ENCODE measurements at regions not wholly inside any gene's neighbourhood (a gene's known extent, or its start where the extent isn't known, plus 50 kb on each side); places are given as distances from the start of the nearest gene placed in this dataset.

GRCh38 chr15:39499681-39500080, 81.2 kb upstream of the THBS1 start:
- H3K9me3 Mint-ChIP-seq, result no peaks in the 10 kb centered on the region
- H3K27ac Mint-ChIP-seq, result no peak overlapping the region
- no peaks in the 10 kb centered on the region for H3K36me3 ChIP-seq (ENCODE audit: insufficient read depth, low read length)
- no peak overlapping the region for H3K4me3 ChIP-seq (ENCODE audit: low read length)
- no peaks in the 10 kb centered on the region for H3K27me3 ChIP-seq (ENCODE audit: insufficient read depth, low read length, poor library complexity, severe bottlenecking)
- H3K9me3 ChIP-seq (ENCODE audit: low read length), result no peaks in the 10 kb centered on the region
- H3K27ac ChIP-seq (ENCODE audit: low read depth, low read length), result no peak overlapping the region
- POLR2A ChIA-PET, result no interaction called here
- H3K4me1 ChIP-seq (ENCODE audit: insufficient read depth, low read length), result no peaks in the 10 kb centered on the region
- peaks cover 2 to 22% of the 10 kb centered on the region in 2 donors for H3K27me3 Mint-ChIP-seq
- DNase-seq, result no peak
- no peak overlapping the region for H3K4me3 Mint-ChIP-seq
- no peaks in the 10 kb centered on the region for H3K36me3 Mint-ChIP-seq
- CTCF ChIA-PET, result interaction anchor here (0.8 kb wide), 1 partner anchor 70 kb away, joined by 4 read pairs; no protein-coding TSS in a partner anchor
- H3K4me1 Mint-ChIP-seq, result peaks cover 3 to 10% (median 9%) of the 10 kb centered on the region in 3 donors

GRCh38 chr15:39501366-39502081, 79.4 kb upstream of the THBS1 start:
- Histone ChIP-seq H3K9me3 (ENCODE audit: low read length) (no peaks in the 10 kb centered on the region), H3K4me1 (ENCODE audit: insufficient read depth, low read length) (no peaks in the 10 kb centered on the region), H3K36me3 (ENCODE audit: insufficient read depth, low read length) (no peaks in the 10 kb centered on the region), H3K4me3 (ENCODE audit: low read length) (no peak overlapping the region), H3K27me3 (ENCODE audit: insufficient read depth, low read length, poor library complexity, severe bottlenecking) (no peaks in the 10 kb centered on the region), H3K27ac (ENCODE audit: low read depth, low read length) (no peak overlapping the region)
- H3K4me1 Mint-ChIP-seq, result peaks cover 3 to 10% (median 9%) of the 10 kb centered on the region in 3 donors
- H3K36me3 Mint-ChIP-seq, result no peaks in the 10 kb centered on the region
- DNase-seq, result no peak
- peaks cover under 1 to 13% of the 10 kb centered on the region in 2 donors for H3K27me3 Mint-ChIP-seq
- ChIA-PET POLR2A (no interaction called here), CTCF (no interaction called here)
- H3K27ac Mint-ChIP-seq, result no peak overlapping the region
- H3K9me3 Mint-ChIP-seq, result no peaks in the 10 kb centered on the region
- no peak overlapping the region for H3K4me3 Mint-ChIP-seq

DNA sequence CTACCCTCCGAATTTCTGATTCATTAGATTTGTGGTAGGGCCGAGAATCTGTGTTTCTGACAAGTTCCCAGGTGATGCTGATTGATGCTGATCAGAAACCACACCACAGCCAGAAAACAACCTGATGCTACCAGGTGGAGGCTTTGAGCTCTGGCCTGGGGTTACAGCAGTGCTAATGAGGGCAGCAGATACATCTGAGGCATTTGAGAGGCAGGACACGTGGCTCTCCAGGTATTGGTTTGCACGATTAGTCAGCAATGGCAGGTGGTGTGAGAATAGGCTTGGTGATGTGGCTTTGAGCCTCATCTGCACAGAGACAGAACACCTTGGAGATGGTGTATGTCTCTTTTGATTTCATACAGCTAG, 78.8 kb upstream of the THBS1 start:
- peaks cover 3 to 9% (median 9%) of the 10 kb centered on the region in 3 donors for H3K4me1 Mint-ChIP-seq
- no peak overlapping the region for H3K4me3 Mint-ChIP-seq
- H3K27ac Mint-ChIP-seq, result no peak overlapping the region
- H3K36me3 ChIP-seq (ENCODE audit: insufficient read depth, low read length), result no peaks in the 10 kb centered on the region
- no peaks in the 10 kb centered on the region for H3K9me3 Mint-ChIP-seq
- DNase-seq, result no peak
- no peaks in the 10 kb centered on the region for H3K9me3 ChIP-seq (ENCODE audit: low read length)
- ChIA-PET CTCF (no interaction called here), POLR2A (no interaction called here)
- H3K36me3 Mint-ChIP-seq, result no peaks in the 10 kb centered on the region
- H3K27me3 Mint-ChIP-seq, result peaks cover 1 to 9% of the 10 kb centered on the region in 2 donors
- H3K27ac ChIP-seq (ENCODE audit: low read depth, low read length), result no peak overlapping the region
- no peak overlapping the region for H3K4me3 ChIP-seq (ENCODE audit: low read length)
- H3K4me1 ChIP-seq (ENCODE audit: insufficient read depth, low read length), result no peaks in the 10 kb centered on the region
- H3K27me3 ChIP-seq (ENCODE audit: insufficient read depth, low read length, poor library complexity, severe bottlenecking), result no peaks in the 10 kb centered on the region

GRCh38 chr15:39502611-39503195, 78.2 kb upstream of the THBS1 start:
- ChIA-PET POLR2A (no interaction called here), CTCF (no interaction called here)
- Histone ChIP-seq H3K4me1 (ENCODE audit: insufficient read depth, low read length) (no peaks in the 10 kb centered on the region), H3K9me3 (ENCODE audit: low read length) (no peaks in the 10 kb centered on the region), H3K4me3 (ENCODE audit: low read length) (no peak overlapping the region), H3K36me3 (ENCODE audit: insufficient read depth, low read length) (no peaks in the 10 kb centered on the region), H3K27me3 (ENCODE audit: insufficient read depth, low read length, poor library complexity, severe bottlenecking) (no peaks in the 10 kb centered on the region), H3K27ac (ENCODE audit: low read depth, low read length) (no peak overlapping the region)
- H3K27me3 Mint-ChIP-seq, result peaks cover 3 to 7% of the 10 kb centered on the region in 2 donors
- no peaks in the 10 kb centered on the region for H3K9me3 Mint-ChIP-seq
- DNase-seq, result no peak
- H3K36me3 Mint-ChIP-seq, result no peaks in the 10 kb centered on the region
- H3K4me1 Mint-ChIP-seq, result peaks cover 3 to 5% (median 4%) of the 10 kb centered on the region in 3 donors
- no peak overlapping the region for H3K27ac Mint-ChIP-seq
- H3K4me3 Mint-ChIP-seq, result no peak overlapping the region

DNA sequence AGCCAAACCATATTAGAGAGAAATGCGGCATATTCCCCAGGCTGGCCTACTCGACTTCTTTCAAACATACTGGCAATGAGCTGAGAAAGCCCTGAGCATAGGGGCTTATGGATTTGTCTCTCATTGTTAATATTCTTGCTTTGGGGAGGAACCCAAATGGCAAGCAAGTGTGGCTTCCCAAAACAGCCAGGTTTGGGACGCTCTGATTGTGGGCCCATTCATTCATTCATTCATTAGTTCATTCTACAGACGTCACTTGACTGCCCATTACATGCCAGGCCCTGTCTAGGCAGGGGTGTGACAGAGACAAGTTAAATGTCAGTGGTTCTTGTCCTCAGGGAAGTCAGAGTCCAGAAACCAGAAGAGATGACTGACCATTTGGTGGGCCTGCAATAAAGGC, 77.4 kb upstream of the THBS1 start:
- ChIA-PET CTCF (no interaction called here), POLR2A (no interaction called here)
- Histone ChIP-seq H3K9me3 (ENCODE audit: low read length) (no peaks in the 10 kb centered on the region), H3K36me3 (ENCODE audit: insufficient read depth, low read length) (no peaks in the 10 kb centered on the region), H3K4me3 (ENCODE audit: low read length) (no peak overlapping the region), H3K27me3 (ENCODE audit: insufficient read depth, low read length, poor library complexity, severe bottlenecking) (no peaks in the 10 kb centered on the region), H3K27ac (ENCODE audit: low read depth, low read length) (no peak overlapping the region), H3K4me1 (ENCODE audit: insufficient read depth, low read length) (no peaks in the 10 kb centered on the region)
- no peak overlapping the region for H3K27ac Mint-ChIP-seq
- peaks cover 5 to 10% of the 10 kb centered on the region in 2 donors for H3K27me3 Mint-ChIP-seq
- no peak for DNase-seq
- no peaks in the 10 kb centered on the region for H3K4me1 Mint-ChIP-seq
- no peaks in the 10 kb centered on the region for H3K36me3 Mint-ChIP-seq
- H3K9me3 Mint-ChIP-seq, result no peaks in the 10 kb centered on the region
- H3K4me3 Mint-ChIP-seq, result no peak overlapping the region

GRCh38 chr15:39504808-39505207, 76.1 kb upstream of the THBS1 start:
- Mint-ChIP-seq H3K4me1 (no peaks in the 10 kb centered on the region), H3K9me3 (no peaks in the 10 kb centered on the region), H3K27ac (no peak overlapping the region), H3K36me3 (no peaks in the 10 kb centered on the region), H3K4me3 (no peak overlapping the region), H3K27me3 (peaks cover 6 to 11% of the 10 kb centered on the region in 2 donors)
- H3K9me3 ChIP-seq (ENCODE audit: low read length), result no peaks in the 10 kb centered on the region
- no peak overlapping the region for H3K27ac ChIP-seq (ENCODE audit: low read depth, low read length)
- no peaks in the 10 kb centered on the region for H3K4me1 ChIP-seq (ENCODE audit: insufficient read depth, low read length)
- no peak for DNase-seq
- ChIA-PET CTCF (no interaction called here), POLR2A (no interaction called here)
- no peaks in the 10 kb centered on the region for H3K27me3 ChIP-seq (ENCODE audit: insufficient read depth, low read length, poor library complexity, severe bottlenecking)
- H3K4me3 ChIP-seq (ENCODE audit: low read length), result no peak overlapping the region
- no peaks in the 10 kb centered on the region for H3K36me3 ChIP-seq (ENCODE audit: insufficient read depth, low read length)

- POLR2A ChIA-PET, result no interaction called here
- Mint-ChIP-seq H3K4me1 (no peaks in the 10 kb centered on the region), H3K27ac (no peak overlapping the region)
Measured at GRCh38 chr15:39506146-39506545, 74.7 kb upstream of the THBS1 start.

GRCh38 chr15:39508536-39508935, 72.3 kb upstream of the THBS1 start:
- ChIA-PET CTCF (no interaction called here), POLR2A (interaction anchor here (0.6 kb wide), 1 partner anchor 86 kb away, joined by 3 read pairs; no protein-coding TSS in a partner anchor)
- Histone ChIP-seq H3K27me3 (ENCODE audit: insufficient read depth, low read length, poor library complexity, severe bottlenecking) (peaks cover 4% of the 10 kb centered on the region), H3K9me3 (ENCODE audit: low read length) (no peaks in the 10 kb centered on the region), H3K4me1 (ENCODE audit: insufficient read depth, low read length) (no peaks in the 10 kb centered on the region), H3K27ac (ENCODE audit: low read depth, low read length) (no peak overlapping the region), H3K4me3 (ENCODE audit: low read length) (no peak overlapping the region), H3K36me3 (ENCODE audit: insufficient read depth, low read length) (no peaks in the 10 kb centered on the region)
- DNase-seq, result no peak
- Mint-ChIP-seq H3K4me3 (no peak overlapping the region), H3K27ac (no peak overlapping the region), H3K4me1 (no peaks in the 10 kb centered on the region), H3K36me3 (peaks cover 0 to 3% (median 0%) of the 10 kb centered on the region in 3 donors), H3K27me3 (peaks cover 14 to 34% of the 10 kb centered on the region in 2 donors), H3K9me3 (peaks cover 0 to under 1% (median 0%) of the 10 kb centered on the region in 5 donors)

More at GRCh38 chr15:39506146-39506545, 74.7 kb upstream of the THBS1 start:
- Mint-ChIP-seq H3K27me3 (peaks cover 12 to 24% of the 10 kb centered on the region in 2 donors), H3K36me3 (peaks cover 0 to 3% (median 0%) of the 10 kb centered on the region in 3 donors), H3K9me3 (no peaks in the 10 kb centered on the region), H3K4me3 (no peak overlapping the region)
- H3K4me1 ChIP-seq (ENCODE audit: insufficient read depth, low read length), result no peaks in the 10 kb centered on the region
- no peaks in the 10 kb centered on the region for H3K9me3 ChIP-seq (ENCODE audit: low read length)
- no peak for DNase-seq
- no peak overlapping the region for H3K4me3 ChIP-seq (ENCODE audit: low read length)
- CTCF ChIA-PET, result no interaction called here
- no peaks in the 10 kb centered on the region for H3K36me3 ChIP-seq (ENCODE audit: insufficient read depth, low read length)
- H3K27ac ChIP-seq (ENCODE audit: low read depth, low read length), result no peak overlapping the region
- H3K27me3 ChIP-seq (ENCODE audit: insufficient read depth, low read length, poor library complexity, severe bottlenecking), result no peaks in the 10 kb centered on the region
